ENCODE measurements at regions not wholly inside any gene's neighbourhood (a gene's known extent, or its start where the extent isn't known, plus 50 kb on each side); places are given as distances from the start of the nearest gene placed in this dataset.

- TF ChIP-seq, protein P1, sequence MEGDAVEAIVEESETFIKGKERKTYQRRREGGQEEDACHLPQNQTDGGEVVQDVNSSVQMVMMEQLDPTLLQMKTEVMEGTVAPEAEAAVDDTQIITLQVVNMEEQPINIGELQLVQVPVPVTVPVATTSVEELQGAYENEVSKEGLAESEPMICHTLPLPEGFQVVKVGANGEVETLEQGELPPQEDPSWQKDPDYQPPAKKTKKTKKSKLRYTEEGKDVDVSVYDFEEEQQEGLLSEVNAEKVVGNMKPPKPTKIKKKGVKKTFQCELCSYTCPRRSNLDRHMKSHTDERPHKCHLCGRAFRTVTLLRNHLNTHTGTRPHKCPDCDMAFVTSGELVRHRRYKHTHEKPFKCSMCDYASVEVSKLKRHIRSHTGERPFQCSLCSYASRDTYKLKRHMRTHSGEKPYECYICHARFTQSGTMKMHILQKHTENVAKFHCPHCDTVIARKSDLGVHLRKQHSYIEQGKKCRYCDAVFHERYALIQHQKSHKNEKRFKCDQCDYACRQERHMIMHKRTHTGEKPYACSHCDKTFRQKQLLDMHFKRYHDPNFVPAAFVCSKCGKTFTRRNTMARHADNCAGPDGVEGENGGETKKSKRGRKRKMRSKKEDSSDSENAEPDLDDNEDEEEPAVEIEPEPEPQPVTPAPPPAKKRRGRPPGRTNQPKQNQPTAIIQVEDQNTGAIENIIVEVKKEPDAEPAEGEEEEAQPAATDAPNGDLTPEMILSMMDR (conservative IDR thresholded peaks at IDR 0.05 in 1 of 2, IDR thresholded peaks at IDR 0.05 in 1 of 2; ENCODE audit: extremely low read depth in 1 of 2, insufficient read depth in 1 of 2, low read depth in 1 of 2, low read length in 2 of 2) = no peak
- no peak for TF ChIP-seq EZH2 (IDR thresholded peaks at IDR 0.05; ENCODE audit: borderline replicate concordance, low read length)
Measured at GRCh38 chr1:14508613-14509012, 89.9 kb upstream of the KAZN start.

All from mammary epithelial cell (primary cell).